HAP-1 (cell line): ENCODE measurements at regions not wholly inside any gene's neighbourhood (a gene's known extent, or its start where the extent isn't known, plus 50 kb on each side); places are given as distances from the start of the nearest gene placed in this dataset.

Experiments used
- DNase-seq, 2 experiments: peaks; one replicate each; pipeline ENCODE4 v3.0.0-alpha.2; 2016 to 2020; ENCODE audit warnings: low spot score in 2 of 2
- H3K27me3 ChIP-seq: fragments of 250-450 bp; sonication (Bioruptor Pico); 2 replicates; pipeline ENCODE4 v1.5.1; 2020; ENCODE audit warnings: low read depth, mild to moderate bottlenecking, moderate library complexity
- H3K36me3 ChIP-seq: fragments of 250-450 bp; sonication (Bioruptor Pico); replicated peaks from 2 replicates; pipeline ENCODE4 v1.5.1; 2020; ENCODE audit warnings: mild to moderate bottlenecking
- H3K4me1 ChIP-seq: fragments of 250-450 bp; sonication (Bioruptor Pico); 2 replicates; pipeline ENCODE4 v1.5.1; 2020; ENCODE audit warnings: mild to moderate bottlenecking
- H3K4me3 ChIP-seq: fragments of 250-450 bp; sonication (Bioruptor Pico); 2 replicates; pipeline ENCODE4 v1.5.1; 2020; ENCODE audit warnings: mild to moderate bottlenecking, moderate library complexity
- H3K9me3 ChIP-seq: fragments of 250-450 bp; sonication (Bioruptor Pico); 2 replicates; pipeline ENCODE4 v1.5.1; 2020; ENCODE audit warnings: mild to moderate bottlenecking, moderate library complexity
- in situ Hi-C: fragments of 300-500 bp; cut with MboI; formaldehyde crosslinking; loops from 3 replicates; pipeline ENCODE4 v1.14.3; 2020; ENCODE audit warnings: low sequenced_read_pairs, inconsistent platforms, mixed read lengths

DNA sequence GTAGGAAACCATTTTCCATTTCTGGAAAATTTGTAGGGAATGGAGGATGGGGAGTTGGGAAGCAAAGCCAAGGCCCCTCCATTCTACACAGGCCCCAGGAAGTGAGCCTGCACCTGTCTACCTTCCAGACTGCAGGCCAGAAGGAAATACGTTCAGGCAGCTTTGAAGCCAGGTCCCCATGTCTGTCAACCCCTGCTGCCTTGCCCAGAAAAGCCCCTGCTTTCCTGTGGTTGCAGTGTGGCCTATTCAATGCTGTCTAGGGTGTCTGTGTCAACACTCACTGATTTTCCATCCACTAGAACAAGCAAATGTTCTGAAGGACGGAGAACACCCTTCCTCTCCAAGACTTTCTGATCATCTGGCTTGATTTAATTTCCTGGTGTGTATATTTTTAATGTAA lies 281.9 kb downstream of the TLE3 start:
- Histone ChIP-seq H3K4me3 (no peak overlapping the region), H3K27me3 (peaks cover 18% of the 10 kb centered on the region), H3K9me3 (no peaks in the 10 kb centered on the region; the same call in 1 of the 2 replicates), H3K4me1 (no peaks in the 10 kb centered on the region), H3K36me3 (no peaks in the 10 kb centered on the region)
- no peak for DNase-seq
- in situ Hi-C loops: no loop called here

- H3K4me3 ChIP-seq: no peak overlapping the region
- H3K36me3 ChIP-seq: no peaks in the 10 kb centered on the region
- peaks cover 18% of the 10 kb centered on the region for H3K27me3 ChIP-seq
- in situ Hi-C loops: no loop called here
- DNase-seq: no peak
- H3K9me3 ChIP-seq: no peaks in the 10 kb centered on the region; the same call in 1 of the 2 replicates
- H3K4me1 ChIP-seq: no peaks in the 10 kb centered on the region
Observed at GRCh38 chr15:69816522-69816921, 281.2 kb downstream of the TLE3 start.

DNA sequence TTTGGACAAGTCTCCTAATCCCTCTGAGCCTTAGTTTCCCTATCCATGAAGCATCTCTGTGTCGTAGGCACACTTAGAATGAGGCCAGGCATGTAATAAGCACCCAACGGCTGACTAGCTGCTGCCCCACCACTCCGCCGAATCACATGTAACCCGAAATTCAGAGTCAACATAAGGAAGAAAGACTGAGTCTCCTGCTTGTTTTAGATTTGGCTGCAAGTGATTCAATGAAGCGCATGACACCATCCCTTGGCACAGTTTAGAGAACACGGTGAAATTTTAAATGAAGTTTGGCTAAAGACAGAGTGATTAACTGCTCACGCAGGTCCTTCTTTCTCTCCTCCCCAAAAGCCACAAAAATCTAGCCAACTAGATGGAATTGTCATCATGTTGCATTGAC lies 279.2 kb downstream of the TLE3 start:
- in situ Hi-C loops: no loop called here

DNA sequence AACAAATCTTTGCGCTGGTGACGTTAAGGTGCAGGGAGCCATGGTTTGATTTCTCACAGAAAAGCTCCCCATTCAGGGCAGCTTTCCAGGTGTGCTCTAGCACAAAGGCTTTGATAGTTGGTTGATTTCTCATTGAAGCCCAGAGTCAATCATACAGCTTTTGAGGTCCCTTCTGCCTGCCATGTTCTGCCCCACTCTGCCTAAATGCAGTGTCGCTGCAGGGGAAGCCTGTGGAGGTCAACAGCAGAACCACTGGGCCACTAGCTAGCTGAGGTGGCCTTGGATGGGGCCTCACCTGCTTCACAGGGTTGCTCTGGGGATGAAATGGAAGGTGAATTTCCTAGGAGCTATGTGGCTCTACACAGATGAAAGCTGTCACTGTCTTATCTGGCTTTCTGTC lies 278.3 kb downstream of the TLE3 start:
- no peaks in the 10 kb centered on the region for H3K36me3 ChIP-seq
- H3K4me1 ChIP-seq: no peaks in the 10 kb centered on the region
- H3K9me3 ChIP-seq: no peaks in the 10 kb centered on the region; the same call in 1 of the 2 replicates
- H3K27me3 ChIP-seq: peaks cover 21% of the 10 kb centered on the region
- in situ Hi-C loops: no loop called here
- no peak overlapping the region for H3K4me3 ChIP-seq
- DNase-seq: no peak

More for the DNA sequence above, 279.2 kb downstream of the TLE3 start:
- Histone ChIP-seq H3K36me3 (no peaks in the 10 kb centered on the region), H3K4me3 (no peak overlapping the region), H3K4me1 (no peaks in the 10 kb centered on the region), H3K9me3 (no peaks in the 10 kb centered on the region; the same call in 1 of the 2 replicates), H3K27me3 (peaks cover 21% of the 10 kb centered on the region)
- no peak for DNase-seq

DNA sequence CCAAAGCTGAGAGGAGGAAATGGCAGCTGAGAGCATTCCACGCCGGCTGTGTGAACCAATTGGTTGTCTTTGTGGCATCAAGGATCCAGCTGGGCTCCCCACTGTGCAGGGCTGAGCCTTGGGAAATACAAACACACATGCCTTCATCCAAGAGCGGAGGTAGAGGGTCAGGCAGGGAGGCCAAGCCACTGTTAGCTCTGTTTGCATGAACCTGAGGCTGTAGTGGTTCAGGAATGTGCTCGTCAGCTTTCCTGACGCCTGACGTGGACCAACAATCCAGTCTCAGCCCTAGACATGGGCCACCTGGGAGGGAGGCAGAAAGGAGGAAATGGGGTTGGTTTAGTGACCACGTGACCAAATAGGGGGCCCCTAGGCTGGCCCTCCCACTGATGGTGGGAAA lies 276.9 kb downstream of the TLE3 start:
- in situ Hi-C loops: no loop called here
- no peaks in the 10 kb centered on the region; the same call in 1 of the 2 replicates for H3K9me3 ChIP-seq
- DNase-seq: no peak
- H3K36me3 ChIP-seq: no peaks in the 10 kb centered on the region
- no peak overlapping the region for H3K4me3 ChIP-seq
- H3K27me3 ChIP-seq: peaks cover 26% of the 10 kb centered on the region
- no peaks in the 10 kb centered on the region for H3K4me1 ChIP-seq

DNA sequence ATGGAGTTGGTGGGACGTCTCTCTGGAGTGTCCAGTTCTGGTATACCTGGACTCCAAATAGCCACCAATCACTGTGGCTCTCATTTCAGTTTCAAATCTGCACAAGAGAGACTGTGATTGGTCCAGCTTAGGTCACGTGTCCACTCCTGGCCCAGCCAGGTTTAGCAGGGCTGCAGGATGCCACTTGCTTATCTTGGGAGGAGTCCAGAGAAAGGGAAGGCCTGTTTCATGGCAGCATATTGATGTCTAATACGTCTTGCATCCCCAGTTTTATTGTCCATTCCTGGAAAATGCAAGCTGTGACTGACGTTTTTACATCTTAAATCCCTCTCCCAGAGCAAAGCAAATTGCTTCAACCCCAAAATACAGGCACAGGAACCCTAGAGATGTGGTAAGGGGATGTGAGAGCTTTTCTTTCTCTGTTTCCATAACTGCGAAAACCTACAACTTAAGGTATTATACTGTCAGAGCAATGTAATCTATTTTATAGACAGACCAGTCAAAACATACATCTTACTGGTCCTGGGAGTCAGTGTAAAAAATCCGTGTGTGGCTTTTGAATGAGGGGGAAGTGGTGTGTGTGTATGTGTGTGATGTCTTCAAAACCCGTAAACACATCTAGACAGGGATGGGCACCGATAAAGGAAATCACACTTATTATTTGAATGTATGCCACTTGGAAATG lies 274.4 kb downstream of the TLE3 start:
- DNase-seq: peak in 1 of 2 experiments; percentile 49
- peaks cover 21% of the 10 kb centered on the region for H3K27me3 ChIP-seq

DNA sequence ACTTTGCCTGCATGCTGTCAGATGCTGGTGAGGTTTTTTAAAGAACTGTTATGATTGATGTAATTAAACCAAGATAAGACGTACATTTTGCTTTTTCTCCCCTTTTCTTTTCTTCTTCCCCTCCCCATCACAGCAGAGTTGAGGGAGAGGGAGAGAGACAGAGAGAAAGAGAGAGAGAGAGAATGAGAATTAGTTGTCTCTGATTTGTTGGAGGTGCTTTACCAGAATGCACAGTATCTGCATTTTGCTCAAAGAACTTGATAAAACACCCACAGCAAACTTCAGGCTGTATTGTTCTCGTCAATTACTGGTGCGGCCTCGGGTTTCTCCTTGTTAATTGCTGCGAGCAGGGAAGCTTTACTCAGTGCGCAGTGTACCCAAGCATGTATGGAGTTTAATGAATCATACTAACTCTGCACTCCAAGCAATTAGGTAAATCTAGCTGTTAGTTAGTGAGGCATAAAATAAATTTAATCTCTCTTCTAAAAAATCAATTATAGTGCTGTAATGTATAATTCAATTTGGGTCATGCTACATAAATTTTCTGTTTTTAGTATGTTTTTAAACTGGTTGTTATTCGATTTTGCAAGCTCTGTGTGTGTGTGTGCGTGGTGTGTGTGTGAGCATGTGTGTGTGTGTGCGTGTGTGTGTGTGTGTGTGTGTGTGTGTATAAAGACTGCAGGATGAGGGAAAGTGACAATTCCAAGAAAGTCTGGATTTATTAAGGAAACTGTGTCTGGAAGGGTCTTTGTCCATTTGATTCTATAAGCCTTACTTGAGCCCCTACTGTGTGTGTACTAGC lies 273.4 kb downstream of the TLE3 start:
- H3K4me3 ChIP-seq: no peak overlapping the region

More for the DNA sequence above, 274.4 kb downstream of the TLE3 start:
- Histone ChIP-seq H3K4me3 (no peak overlapping the region), H3K4me1 (no peaks in the 10 kb centered on the region), H3K36me3 (no peaks in the 10 kb centered on the region), H3K9me3 (no peaks in the 10 kb centered on the region)
- in situ Hi-C loops: no loop called here

GRCh38 chr15:69824877-69825406 lies 272.8 kb downstream of the TLE3 start:
- H3K9me3 ChIP-seq: no peaks in the 10 kb centered on the region
- H3K36me3 ChIP-seq: no peaks in the 10 kb centered on the region
- DNase-seq: no peak
- H3K27me3 ChIP-seq: peaks cover 11% of the 10 kb centered on the region
- no peak overlapping the region for H3K4me3 ChIP-seq
- in situ Hi-C loops: no loop called here
- no peaks in the 10 kb centered on the region for H3K4me1 ChIP-seq

More for the DNA sequence above, 273.4 kb downstream of the TLE3 start:
- in situ Hi-C loops: no loop called here
- Histone ChIP-seq H3K4me1 (no peaks in the 10 kb centered on the region), H3K27me3 (peaks cover 15% of the 10 kb centered on the region), H3K9me3 (no peaks in the 10 kb centered on the region), H3K36me3 (no peaks in the 10 kb centered on the region)
- DNase-seq: no peak

- DNase-seq: no peak
- Histone ChIP-seq H3K27me3 (peaks cover 17% of the 10 kb centered on the region), H3K4me3 (no peak overlapping the region), H3K36me3 (no peaks in the 10 kb centered on the region), H3K4me1 (no peaks in the 10 kb centered on the region), H3K9me3 (no peaks in the 10 kb centered on the region)
- in situ Hi-C loops: no loop called here
Observed at GRCh38 chr15:69825941-69826818, 271.5 kb downstream of the TLE3 start.

- Histone ChIP-seq H3K4me3 (no peak overlapping the region), H3K4me1 (no peaks in the 10 kb centered on the region), H3K27me3 (peaks cover 23% of the 10 kb centered on the region), H3K36me3 (no peaks in the 10 kb centered on the region), H3K9me3 (no peaks in the 10 kb centered on the region)
- in situ Hi-C loops: no loop called here
- no peak for DNase-seq
Observed at GRCh38 chr15:69826819-69827175, 270.9 kb downstream of the TLE3 start.

GRCh38 chr15:69827751-69828150 lies 270.0 kb downstream of the TLE3 start:
- Histone ChIP-seq H3K4me1 (no peaks in the 10 kb centered on the region), H3K9me3 (no peaks in the 10 kb centered on the region), H3K36me3 (no peaks in the 10 kb centered on the region), H3K4me3 (no peak overlapping the region), H3K27me3 (peaks cover 21% of the 10 kb centered on the region)
- in situ Hi-C loops: no loop called here
- no peak for DNase-seq

- DNase-seq: no peak
- in situ Hi-C loops: no loop called here
- no peak overlapping the region for H3K4me3 ChIP-seq
Observed at GRCh38 chr15:69828181-69828828, 269.4 kb downstream of the TLE3 start.

GRCh38 chr15:69829974-69830373 lies 267.7 kb downstream of the TLE3 start:
- H3K4me1 ChIP-seq: no peaks in the 10 kb centered on the region
- DNase-seq: no peak
- no peaks in the 10 kb centered on the region for H3K36me3 ChIP-seq
- H3K9me3 ChIP-seq: no peaks in the 10 kb centered on the region
- peaks cover 21% of the 10 kb centered on the region for H3K27me3 ChIP-seq
- H3K4me3 ChIP-seq: no peak overlapping the region
- in situ Hi-C loops: no loop called here

More at GRCh38 chr15:69828181-69828828, 269.4 kb downstream of the TLE3 start:
- no peaks in the 10 kb centered on the region for H3K4me1 ChIP-seq
- no peaks in the 10 kb centered on the region for H3K36me3 ChIP-seq
- peaks cover 20% of the 10 kb centered on the region for H3K27me3 ChIP-seq
- no peaks in the 10 kb centered on the region for H3K9me3 ChIP-seq
